GM08714 (cell line): ENCODE measurements at regions not wholly inside any gene's neighbourhood (a gene's known extent, or its start where the extent isn't known, plus 50 kb on each side); places are given as distances from the start of the nearest gene placed in this dataset.

Experiments used
- H3K4me3 ChIP-seq: fragments of 200-500 bp; sonication (Bioruptor generic); 2 replicates; pipeline ENCODE4 v1.5.1; 2014; ENCODE audit warnings: mild to moderate bottlenecking, low read length, inconsistent platforms
- ZNF274 ChIP-seq: IDR thresholded peaks from 2 replicates; pipeline ENCODE4 v1.6.1; 2012; ENCODE audit warnings: mild to moderate bottlenecking, low read depth, low read length

GRCh38 chr3:140830391-140830790 is 111.2 kb upstream of the SLC25A36 start:
- H3K4me3 ChIP-seq: no peak overlapping the region
- TF ChIP-seq ZNF274: no peak

DNA sequence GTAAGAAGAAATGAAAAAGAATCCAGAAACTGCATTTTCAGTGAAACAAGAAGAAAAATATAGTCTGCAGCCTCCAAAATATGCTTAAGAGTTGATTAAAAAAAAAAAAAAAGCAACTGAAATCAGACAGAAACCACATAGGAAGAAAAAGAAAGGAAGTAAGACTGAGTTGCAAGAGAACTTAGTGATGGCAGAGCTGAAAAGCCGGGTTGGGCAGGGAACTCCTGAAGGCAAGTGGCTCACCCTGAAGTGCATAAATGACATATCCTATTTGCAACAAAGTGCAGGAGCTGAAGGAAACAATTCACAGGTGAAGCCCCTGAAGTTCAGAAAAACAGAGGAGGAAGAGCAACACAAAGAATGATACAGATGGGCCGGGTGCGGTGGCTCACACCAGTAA is 108.8 kb upstream of the SLC25A36 start:
- no peak for TF ChIP-seq ZNF274
- peak overlapping the region; percentile 3; the same call in 1 of the 2 replicates for H3K4me3 ChIP-seq

DNA sequence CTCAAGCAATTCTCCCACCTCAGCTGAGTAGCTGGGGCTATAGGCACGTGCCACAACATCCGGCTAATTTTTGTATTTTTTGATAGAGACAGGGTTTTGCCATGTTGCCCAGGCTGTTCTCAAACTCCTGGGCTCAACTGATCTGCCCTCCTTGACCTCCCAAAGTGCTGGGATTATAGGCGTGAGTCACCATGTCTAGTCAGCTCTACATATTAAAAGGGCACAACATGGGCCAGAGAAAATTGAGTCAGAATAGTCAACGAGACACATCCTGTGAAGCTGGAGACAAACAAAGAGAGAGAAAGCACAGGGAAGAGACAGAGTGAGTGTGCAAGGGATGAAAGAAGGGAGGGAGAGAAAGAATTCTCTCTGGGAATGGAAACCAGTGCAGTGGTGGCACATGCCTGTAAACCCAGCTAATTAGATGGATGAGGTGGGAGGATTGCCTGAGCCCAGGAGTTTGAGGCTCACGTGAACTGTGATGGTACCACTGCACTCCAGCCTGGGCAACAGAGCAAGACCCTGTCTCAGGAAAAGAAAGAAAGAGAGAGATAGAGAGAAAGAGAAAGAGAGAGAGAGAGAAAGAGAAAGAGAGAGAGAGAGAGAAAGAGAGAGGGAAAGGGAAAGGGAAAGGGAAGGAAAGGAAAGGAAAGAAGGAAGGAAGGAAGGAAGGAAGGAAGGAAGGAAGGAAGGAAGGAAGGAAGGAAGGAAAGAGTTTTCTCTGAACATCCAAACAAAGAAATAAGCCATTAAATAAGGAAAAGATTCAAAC is 107.2 kb upstream of the SLC25A36 start:
- H3K4me3 ChIP-seq: no peak overlapping the region
- TF ChIP-seq ZNF274: no peak

GRCh38 chr3:140842984-140843649 is 98.5 kb upstream of the SLC25A36 start:
- peak overlapping the region; percentile 17; the same call in 1 of the 2 replicates for H3K4me3 ChIP-seq
- TF ChIP-seq ZNF274: no peak

DNA sequence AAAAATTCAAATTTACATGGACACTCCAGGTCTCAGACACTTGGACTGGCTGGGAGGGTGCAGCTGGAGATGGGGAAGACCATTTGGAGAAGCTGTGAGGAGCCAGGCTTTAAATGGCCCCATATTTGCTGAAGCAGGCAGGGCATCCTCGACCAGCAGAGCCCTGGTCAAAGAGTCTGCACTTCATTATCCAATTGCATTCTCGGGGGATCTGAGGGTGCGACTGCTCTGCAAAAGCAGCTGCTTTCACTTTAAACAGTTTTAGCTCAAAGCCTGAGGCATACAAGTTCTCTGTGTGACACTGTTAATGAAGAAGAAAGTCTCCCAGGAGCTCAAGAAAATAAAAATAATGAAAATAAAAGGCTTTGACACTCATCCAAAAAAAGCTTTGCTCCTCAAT is 98.0 kb upstream of the SLC25A36 start:
- no peak for TF ChIP-seq ZNF274

GRCh38 chr3:140844072-140844471 is 97.6 kb upstream of the SLC25A36 start:
- no peak overlapping the region for H3K4me3 ChIP-seq
- TF ChIP-seq ZNF274: no peak

More for the DNA sequence above, 98.0 kb upstream of the SLC25A36 start:
- peak overlapping the region; percentile 17; the same call in 1 of the 2 replicates for H3K4me3 ChIP-seq

DNA sequence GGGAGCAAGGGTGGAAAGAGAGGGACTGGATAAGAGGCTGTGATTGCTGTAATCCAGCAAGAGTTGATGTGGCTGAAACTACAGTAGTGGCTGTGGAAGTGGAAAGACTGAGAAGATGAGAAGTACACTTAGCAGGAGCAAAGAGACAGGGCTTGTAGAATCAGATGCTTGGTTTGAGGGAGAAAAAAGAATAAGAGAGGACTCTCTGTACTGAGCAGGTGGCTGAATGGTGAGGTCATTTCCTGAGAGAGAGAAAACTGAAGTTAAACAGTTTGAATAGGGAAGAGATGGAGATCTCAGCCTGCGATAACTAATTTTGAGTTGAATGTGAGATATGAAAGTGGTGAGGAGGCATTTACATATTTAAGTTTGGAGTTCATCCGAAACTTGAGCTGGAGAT is 95.8 kb upstream of the SLC25A36 start:
- TF ChIP-seq ZNF274: no peak
- H3K4me3 ChIP-seq: no peak overlapping the region

DNA sequence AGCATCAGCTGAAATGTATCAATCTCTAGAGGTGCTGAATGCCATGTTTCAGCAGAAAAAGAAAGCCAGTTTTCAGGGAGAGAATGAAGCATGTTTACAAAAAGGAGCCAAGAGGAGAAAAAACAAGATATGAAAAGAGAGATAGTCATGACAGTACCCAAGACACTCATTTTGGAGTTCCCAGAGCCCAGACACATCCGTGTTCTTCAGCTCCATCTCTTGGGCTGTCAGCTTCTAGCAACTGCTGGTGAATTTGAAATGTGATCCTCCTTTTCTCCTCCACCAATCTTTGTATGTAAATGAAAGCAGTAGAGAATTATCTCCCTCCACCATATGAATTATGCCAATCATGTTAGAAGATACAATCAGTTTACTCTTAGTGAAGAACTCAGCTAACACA is 93.0 kb upstream of the SLC25A36 start:
- no peak overlapping the region for H3K4me3 ChIP-seq
- TF ChIP-seq ZNF274: no peak

GRCh38 chr3:140850210-140850955 is 91.3 kb upstream of the SLC25A36 start:
- TF ChIP-seq ZNF274: no peak
- no peak overlapping the region for H3K4me3 ChIP-seq

DNA sequence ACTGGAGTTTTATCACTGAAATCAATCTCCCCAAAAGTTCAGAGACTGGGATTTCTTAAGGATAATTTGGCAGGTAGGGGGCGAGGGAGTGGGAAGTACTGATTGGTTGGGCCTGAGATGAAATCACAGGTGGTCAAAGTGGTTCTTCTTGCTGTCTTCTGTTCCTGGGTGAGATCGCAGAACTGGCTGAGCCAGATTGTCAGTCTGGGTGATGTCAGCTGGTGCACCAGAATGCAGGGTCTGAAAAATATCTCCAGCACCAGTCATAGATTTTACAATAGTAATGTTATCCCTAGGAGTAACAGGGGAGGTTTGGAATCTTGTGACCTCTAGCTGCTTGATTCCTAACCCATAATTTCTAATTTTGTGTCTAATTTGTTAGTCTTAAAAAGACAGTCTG is 86.7 kb upstream of the SLC25A36 start:
- TF ChIP-seq ZNF274: no peak
- no peak overlapping the region for H3K4me3 ChIP-seq

- no peak overlapping the region for H3K4me3 ChIP-seq
- TF ChIP-seq ZNF274: no peak
Measured at GRCh38 chr3:140856905-140857304, 84.7 kb upstream of the SLC25A36 start.

- no peak for TF ChIP-seq ZNF274
- no peak overlapping the region for H3K4me3 ChIP-seq
Measured at GRCh38 chr3:140857993-140858392, 83.6 kb upstream of the SLC25A36 start.

- no peak for TF ChIP-seq ZNF274
- H3K4me3 ChIP-seq: no peak overlapping the region
Measured at GRCh38 chr3:140859592-140860336, 81.9 kb upstream of the SLC25A36 start.

DNA sequence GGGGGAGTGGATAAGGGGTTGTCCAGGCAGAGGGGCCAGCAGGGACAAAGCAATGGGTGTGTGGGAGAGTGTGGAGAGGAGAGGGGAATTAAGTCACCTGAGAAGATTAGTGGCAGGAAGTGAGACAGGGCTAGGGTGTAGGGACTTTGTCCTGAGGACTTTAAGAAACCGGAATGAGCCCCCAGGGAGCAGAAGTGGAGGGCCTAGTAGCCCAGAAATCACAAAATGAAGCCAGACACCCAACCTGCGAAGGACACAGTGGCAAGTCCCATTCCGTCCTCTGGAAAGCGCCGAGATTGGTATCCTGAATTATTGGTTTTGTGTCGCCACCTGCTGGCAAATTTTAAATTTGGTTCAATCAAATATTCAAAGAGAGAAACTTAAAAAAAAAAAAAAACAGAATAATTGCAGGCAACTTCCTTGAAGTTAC is 78.0 kb upstream of the SLC25A36 start:
- no peak overlapping the region for H3K4me3 ChIP-seq
- no peak for TF ChIP-seq ZNF274
